GM19467 (cell line): ENCODE measurements at regions not wholly inside any gene's neighbourhood (a gene's known extent, or its start where the extent isn't known, plus 50 kb on each side); places are given as distances from the start of the nearest gene placed in this dataset.

Experiments
- ATAC-seq: cut with Tn5 transposase; IDR thresholded peaks from one replicate; pipeline ENCODE4 v1.9.1; 2021; ENCODE audit warnings: mild to moderate bottlenecking, moderate library complexity; ENCODE audit not compliant: unreplicated experiment

DNA sequence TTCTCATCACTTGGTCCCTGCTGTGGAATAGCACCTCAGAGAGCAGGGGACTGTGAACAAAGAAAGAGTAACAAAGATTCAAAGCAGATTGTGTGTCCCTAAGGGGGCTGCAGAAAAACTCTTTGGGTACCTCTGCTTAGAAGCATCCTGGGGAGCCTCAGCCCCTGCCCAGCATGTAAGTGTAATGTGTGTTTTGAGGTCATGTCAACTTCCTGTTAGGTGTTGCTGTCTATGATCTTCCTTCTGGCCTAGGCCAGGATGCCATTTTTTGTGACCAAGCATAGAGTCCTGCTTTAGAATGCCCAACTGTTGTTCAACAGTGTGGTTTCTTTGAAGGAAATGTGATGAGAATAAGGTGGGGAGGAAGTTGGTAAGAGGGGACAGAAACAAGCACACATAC is 77.1 kb upstream of the BCL6 start:
- ATAC-seq, result no peak

DNA sequence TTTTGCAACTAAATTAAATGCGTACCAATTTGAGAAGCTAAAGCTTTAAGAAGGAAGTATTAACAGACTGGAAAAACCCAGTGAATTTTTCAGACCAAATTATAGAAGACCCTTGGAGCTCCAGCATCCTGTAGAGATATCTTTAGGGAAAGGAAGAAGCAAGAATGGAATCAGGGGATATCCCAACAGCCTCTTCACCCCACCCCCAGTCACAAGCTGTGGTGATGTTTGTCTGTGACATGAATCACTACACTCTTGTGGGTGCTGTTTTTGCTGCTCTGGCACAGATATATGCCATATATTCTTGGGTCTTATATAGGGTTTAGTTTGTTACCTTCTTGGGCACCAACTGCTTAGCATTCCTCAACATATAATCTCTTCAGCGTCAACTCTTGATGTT is 78.5 kb upstream of the BCL6 start:
- no peak for ATAC-seq

DNA sequence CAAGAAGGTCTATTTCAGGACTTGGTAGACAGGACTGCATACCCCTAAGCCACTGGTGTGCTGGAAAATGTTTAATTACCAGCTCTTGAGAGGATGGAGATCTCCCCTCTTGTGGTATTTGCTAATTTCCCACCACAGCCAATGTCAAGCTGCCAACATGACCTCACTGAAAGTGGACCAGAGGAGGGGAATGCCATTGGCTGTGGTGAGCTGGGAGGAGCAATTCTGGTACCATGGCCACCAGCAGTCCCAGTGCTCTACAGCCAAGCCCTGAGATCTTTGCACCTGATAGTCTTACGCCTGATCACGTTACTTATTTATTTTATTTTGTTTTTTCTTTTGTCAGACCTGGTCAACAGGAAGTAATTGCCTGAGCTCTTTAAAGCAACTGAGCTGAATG is 82.5 kb upstream of the BCL6 start:
- ATAC-seq, result no peak

DNA sequence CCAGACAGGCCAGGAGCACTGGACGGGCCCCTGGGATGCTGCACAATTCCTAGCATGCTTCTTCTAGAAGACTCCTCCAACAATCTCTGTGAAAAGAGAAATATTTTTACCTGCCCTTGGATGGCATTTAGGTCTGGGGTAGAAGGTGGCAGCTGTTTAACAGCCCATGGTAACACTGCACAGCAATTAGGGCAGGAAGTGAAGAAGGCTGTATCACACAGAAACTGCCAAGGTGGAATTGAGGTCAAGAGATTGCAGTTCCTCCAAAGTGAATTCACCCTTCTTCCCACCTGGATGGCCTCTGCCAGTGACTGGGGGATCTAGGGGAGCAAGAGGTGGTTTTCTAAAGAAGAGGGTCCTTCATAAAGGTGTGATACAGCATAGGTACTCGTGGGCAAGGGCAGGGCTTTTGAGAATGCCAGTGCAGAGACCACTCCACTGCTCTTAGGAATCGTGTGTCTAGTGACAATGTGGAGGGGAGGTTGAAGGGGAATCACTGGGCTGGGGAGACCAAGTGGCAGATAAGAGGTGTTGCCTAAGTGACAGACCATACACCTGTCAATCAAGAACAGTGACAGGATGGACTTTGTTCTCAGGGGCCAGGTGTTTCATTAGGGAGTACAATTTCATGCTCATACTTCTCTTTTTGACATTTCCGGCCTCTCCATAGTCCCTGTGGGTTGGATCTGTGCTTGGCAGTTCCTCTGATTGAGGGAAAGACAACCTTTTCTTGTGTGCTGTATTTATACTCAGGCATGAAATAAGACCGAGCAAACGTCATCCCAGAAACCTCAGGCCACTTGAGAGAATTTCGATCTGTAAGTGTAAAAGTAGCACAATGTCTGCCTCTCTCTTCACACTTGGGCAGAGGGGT is 83.5 kb upstream of the BCL6 start:
- peak; percentile 76 for ATAC-seq

DNA sequence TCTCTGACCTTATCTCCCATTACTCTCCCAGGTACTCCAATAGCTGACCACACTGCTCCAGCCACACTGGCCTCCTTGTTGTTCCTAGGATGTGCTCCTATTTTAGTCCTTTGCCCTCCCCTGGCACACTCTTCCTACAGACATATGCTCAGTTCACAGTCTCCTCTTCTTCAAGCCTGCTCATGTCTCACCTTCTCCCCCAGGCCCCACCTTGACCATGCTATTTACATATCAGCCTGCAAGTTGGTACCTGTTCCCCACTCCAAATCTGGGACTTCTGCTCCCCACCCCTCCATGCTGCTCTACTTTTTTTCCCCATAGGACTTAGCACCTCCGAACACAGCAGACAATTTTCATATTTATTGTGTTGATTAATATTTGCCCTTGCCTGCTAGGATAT is 84.9 kb upstream of the BCL6 start:
- ATAC-seq, result no peak

DNA sequence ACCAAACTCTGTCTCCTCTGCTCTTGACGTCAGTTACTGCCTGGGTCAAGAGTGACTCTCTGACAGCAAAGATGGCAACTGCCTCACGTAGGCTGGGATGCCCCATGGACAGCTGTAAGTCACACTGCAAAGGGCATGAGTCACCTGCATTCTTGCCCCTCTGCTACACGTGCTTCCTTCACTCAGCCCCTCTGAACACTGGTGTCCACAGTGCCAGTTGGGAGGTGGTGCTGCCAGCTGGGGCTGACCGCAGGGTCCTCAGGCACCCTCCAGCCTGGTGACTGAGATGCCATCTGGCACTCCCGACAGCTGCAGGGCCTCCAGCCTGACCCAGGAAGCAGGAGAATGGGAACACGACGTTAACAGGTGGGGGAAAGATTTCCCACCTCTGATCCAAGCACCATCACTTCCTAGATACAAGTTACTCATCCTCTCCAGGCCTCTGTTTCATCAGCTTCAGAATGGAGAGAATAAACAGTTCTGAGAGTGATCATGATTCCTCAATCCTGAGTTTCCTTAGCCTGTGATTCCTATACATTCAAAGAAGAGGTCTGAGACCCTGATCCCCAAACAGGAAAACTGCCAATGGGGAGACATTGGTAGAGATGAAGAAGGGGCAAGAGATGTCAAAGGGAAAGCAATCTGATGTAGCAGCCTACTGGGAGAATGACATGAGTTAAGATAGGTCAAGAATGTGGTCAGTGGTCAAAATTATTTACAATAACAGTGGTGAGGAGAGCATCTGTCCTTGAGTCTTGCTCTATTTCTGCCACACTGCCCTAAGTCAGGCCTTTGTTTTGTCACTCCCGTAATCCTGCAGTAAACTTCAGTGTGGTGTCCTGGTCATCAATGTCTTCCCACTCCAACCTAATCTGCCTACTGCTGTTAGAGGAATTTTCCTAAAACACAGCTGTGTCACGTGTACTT is 86.1 kb upstream of the BCL6 start:
- no peak for ATAC-seq

DNA sequence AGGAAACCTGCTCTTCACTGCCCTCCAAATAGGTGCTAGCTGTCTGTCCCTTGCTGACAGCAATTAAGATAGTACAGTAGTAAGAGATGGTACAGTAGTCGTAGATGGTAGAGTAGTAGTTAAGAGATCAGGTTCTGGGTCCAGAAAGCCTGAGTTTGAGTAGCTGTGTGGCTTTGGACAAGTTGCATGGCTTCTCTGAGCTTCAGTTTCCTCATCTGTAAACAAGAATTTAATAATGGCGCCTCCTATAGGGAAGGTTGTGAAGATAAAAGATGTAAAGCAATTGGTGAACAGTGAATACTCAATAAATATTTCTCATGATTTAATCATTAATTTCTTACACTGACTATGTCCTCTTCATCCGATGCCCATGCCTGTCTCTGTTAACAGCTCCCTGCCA is 86.9 kb upstream of the BCL6 start:
- no peak for ATAC-seq

DNA sequence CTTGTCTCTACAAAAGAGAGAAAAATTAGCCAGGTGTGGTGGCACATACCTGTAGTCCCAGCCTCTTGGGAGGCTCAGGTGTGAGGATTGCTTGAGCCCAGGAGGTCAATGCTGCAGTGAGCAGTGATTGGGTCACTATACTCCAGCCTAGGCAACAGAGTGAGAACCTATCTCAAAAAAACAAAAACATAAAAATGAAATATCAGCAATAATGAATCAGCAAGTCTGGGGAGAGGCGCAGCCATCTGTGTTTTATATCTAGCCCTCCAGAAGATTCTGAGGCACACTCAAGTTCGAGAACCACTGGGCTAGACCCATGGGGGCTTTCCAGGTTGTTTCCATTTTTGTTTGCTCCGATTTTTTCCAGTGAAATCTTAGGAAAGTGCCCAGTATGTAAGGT is 88.1 kb upstream of the BCL6 start:
- ATAC-seq, result no peak

DNA sequence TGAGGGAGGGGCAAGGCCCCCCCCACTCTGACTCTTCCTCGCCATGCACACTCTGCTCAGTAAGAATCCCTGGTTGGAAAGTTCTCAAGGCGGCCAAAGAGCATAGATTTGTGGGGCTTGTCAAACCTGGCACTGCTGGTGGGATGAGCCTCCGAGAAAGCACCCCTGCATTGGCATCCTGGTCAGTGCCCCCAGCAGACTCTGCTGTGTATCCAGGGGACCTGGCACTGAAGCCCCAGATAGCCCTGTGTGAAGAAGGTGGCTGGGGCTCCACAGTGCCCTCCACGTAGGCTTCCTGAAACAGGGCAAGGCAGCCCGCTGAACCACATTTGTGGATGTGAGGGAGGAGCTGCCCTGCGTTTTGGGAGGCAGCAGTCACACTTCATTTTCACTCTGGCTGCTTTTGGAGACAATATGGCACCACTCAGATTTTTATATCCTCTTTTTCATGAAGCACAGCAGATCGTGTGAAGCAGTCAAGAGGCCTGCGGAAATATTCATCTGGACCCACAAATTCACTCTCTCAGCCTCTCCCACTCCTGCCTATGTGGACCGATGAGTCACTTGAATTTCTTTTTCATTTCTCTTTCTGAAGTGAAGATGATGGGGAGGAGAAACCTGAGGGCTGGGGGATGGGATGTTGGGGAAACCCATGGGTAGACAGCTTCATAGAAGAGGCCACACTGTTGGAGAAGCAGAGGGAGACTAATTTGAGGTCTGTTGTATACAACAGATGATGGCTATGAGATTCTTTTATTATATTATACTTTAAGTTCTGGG is 88.7 kb upstream of the BCL6 start:
- no peak for ATAC-seq

DNA sequence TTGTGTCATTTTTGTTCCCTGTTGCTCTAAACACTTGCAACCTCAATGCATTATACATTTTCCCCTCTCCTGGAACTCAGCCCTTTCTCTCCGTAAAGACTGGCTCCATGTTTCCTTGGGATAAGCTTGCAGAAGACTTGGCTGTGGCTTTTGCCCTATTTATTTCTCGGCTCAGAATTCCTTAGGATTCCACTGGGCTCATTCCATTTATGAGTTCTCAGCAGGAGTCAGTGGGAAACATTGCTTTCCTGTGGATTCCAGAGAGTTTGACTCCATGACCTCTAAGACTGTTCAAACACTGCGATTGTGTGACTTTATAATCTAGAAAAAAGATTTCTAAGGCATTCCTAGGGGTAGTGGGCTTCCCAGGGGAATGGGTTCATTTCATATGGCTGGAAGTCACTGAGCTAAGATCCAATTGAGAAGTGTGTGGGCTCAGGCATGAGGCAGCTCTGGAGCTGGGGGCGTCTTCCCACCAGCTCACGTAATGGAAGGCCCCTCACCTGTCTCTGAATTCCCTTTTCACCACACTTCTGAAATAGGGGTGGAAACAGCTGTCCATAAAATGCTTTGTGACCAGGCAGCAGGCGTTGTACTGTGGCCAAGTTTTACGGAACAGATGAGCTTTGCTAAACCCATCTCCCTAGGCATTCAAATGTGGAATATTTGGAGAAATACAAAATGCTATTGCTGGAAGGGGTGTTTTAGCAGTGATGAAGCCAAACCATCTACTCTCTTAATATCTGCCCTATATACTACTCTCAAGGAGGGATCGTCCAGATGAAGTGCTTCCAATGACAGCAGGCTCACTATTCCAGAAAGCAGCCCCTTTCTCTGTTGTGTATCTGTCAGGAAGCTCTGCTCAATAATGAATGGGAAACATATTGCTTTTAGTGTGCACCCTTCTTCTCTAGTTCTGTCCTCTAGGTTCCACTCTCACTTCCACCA is 91.8 kb upstream of the BCL6 start:
- ATAC-seq, result no peak

DNA sequence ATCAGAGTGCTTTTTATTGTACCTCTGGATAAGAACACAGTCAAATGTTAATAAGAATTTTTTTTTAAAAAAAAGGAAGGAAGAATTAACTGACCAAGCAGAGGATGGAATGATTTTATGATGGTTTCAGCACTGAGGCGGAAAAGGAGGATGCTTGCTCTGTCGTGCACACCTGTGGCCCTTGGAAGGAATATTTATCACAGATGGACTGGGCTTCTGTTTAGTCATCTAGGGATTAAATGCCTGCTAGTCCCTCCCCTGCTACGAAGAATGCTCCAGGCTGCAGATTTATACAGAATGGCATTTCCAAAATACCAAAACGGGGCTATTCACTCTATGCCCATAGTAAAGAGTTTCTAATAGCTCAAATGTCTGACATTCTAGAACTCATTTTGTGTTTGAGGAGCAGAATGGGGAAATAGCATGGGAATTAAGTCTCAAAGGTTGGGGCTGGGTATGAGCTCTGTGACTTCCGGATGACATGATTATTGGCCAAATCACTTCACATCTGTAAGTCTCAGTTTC is 92.8 kb upstream of the BCL6 start:
- ATAC-seq, result no peak

DNA sequence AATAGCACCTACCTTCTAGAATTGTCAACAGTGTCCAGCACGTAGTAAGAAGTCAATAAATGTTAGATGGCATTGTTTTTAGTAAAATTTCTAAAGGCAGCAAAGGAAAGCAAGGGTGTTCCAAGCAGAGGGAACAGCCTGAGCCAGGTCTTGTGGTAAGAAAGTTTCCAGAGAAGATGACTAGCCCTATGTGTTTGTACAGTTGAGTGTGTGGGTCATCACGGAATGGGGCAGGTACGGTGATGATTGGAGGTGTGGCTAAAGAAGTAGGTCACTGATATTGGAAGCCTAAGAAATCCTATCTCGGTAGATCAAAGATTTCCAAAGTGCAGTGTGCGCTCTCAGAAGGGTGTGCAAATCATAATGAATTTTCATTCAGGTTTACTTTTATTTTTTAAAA is 94.2 kb upstream of the BCL6 start:
- no peak for ATAC-seq

DNA sequence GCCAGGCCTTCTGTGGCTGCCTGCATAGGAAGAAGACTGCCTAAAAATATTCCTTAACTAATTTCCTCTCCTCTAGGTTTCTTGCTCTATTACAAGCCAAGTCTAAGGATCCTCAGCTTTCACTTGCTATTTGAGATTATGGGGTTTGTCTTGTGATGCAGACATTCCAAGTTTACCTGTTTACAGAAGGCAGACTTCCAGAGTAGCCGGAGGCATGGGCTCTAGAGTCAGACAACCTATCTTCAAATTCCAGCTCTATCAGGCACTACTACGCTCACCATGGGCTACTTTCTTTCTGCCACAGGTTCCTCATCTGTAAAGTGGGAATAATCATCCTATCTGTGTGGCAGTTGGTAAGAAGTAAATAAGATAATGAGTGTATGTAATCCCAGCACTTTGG is 95.6 kb upstream of the BCL6 start:
- no peak for ATAC-seq

DNA sequence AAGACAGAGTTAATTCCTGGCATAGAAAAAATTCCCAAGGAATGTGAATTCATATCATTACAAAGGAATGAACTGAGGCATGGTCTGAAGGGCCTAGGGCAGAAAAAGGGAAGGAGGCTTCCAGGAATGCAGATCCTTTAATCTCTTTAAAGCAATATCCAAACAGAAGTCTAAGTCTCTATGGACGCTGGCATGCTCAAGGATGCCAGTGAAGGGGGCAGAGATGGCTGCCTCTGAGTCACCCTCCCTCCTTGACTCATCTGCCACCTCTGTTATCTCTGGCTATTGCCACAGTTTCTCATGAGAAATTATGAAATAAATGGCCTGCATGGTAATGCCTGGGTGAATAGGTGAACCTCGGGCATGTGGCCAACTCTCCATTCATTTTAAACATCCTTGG is 96.3 kb upstream of the BCL6 start:
- no peak for ATAC-seq

DNA sequence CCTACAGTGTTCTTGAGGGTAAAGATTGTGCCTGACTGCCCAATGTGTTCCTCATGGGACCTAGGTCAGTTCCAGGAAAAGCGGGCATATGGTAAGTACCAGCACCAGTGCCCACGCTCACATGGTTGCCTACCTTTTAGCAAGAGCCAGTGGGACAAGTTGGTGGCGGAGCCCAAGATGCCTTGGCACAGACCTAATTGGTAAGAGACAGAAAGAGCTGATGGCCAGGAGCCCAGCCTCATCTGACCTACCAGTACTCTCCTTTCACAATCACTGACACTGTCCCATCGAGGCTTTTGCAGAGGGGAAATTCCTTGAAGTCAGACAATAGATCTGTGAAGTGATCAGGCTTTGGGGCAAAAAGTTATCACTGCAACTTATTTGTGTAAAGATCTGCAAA is 98.4 kb upstream of the BCL6 start:
- ATAC-seq, result no peak

DNA sequence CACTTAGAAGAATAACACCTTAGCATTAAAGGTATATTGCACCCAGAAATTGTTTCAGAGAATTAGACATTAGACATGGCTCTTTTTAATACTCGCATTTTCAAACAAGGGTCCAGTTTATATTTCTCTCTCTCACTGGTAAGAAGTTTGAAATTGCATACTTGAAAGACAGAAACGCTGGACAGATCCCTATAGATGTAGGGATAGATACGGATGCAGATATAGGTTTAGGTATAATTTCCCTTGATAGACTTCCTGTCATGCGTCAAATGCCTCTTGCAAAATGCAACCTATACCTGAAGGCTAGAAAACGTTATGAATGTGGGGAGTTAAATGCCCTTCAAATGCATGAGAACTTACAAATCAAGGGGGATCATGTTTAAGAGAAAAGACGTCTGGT is 99.4 kb upstream of the BCL6 start:
- no peak for ATAC-seq

DNA sequence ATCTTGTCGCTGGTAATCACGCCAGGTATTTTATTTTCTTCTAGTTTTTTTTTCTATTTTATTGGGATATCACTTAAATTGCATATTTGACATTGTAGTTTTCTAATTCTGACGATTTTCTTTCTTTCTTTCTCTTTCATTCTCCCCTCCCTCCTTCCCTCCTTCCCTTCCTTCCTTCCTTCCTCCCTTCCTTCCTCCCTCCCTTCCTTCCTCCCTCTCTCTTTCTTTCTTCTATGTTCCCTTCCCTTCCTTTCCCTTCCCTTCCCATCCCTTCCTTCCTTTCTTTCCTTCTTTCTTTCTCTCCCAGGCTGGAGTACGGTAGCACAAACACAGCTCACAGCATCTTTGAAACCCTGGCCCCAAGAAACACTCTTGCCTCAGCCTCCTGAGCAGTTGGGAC is 100.6 kb upstream of the BCL6 start:
- ATAC-seq, result no peak

DNA sequence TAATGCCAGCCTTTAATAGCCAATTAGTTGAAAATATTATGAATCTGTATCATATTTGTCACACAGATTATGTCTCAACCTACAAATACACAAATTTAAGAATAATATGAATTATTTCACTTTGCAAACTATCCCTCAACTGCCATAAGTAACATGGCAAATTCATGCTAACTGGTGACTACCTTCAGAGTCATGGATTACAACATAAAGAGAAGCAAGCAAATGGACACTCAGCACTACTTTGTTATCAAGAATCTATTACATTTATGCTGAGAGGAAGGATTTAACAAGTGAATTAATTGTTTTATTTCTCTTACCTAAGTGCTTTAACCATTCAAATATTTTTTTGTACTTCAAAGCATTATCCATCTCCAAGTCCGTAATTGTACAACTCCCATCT is 103.1 kb upstream of the BCL6 start:
- ATAC-seq, result no peak

DNA sequence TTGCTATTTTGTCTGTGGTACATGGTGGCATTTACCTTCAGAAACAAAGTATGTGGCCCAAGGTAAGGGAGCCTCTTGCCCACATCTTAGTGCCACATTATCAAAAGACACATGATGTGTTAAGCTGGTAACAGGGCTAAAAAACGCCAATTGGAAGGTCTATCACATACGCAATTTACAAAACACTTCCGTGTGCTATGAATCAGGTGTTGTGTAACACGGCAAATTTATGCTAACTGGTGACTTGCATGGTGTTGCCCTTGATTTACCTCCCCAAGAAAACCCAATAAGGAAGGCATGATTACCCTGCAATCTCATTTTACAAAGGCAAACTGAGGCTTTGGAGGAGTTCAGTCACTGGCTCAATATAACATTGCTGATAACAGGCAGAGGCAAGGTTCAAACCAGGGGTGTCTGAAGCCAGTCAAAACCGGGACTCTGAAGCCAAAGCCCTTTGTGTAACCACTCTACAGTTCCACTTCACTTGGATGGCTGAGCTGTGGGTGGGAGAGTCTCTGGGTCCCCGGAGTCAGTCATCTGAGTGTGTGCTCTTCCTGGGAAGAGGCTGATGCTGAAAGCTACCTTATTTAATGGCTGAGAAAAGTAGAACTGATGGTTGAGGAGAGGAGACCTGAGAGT is 103.9 kb upstream of the BCL6 start:
- ATAC-seq, result no peak
